ENCODE measurements at regions not wholly inside any gene's neighbourhood (a gene's known extent, or its start where the extent isn't known, plus 50 kb on each side); places are given as distances from the start of the nearest gene placed in this dataset.

DNA sequence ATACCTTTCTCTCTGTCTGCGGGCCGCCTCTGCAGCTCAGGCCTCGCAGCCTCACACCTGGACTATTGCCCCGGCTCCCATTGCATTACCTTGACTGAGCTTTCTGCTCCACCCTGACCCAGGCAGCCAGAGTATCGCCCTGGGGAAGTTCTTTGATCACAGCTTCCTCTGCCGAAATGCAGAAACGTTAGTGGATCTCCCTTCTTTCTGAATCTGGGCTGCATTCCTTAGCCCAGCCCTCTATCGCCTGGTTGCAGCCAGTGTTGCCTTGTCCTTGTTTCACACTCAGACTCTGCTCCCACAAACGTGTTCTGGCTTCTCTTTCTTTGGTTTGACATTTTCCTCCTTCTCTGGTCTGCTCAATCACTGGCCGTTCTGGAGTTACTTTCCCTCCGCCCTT is 195.7 kb downstream of the ADAMTS15 start:
- ATAC-seq: peak; percentile 63

DNA sequence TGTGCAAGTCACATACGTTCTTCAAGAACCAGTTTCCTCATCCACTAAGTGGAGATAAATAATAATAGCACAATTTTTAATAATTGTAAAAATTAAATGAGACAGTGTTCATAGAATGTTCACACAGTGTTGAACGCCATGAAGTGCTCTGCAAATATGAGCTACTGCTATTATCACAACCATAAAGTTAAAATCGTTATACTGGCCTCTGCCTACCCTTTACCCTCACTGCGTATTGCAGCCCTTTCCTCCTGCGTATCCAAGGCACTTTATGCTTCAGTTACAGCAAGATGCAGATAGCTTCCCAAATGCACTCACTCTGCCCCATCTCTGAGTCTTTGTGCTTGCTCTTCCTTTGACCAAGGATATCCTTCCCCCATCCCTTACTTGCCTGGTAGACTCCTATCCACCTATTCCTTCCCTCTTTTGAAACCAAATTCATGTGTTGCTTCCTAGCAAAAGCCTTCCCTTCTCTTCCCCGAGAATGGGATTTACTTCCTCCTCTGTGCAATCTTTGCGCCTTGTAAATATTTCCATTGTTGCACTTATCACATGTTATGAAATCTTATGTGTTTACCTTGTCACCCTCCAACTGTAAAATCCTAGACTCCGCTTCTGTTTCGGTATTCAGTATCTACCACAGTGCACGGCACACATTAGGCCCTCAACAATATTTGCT is 196.9 kb downstream of the ADAMTS15 start:
- ATAC-seq: no peak

GRCh38 chr11:130645843-130646197 is 197.4 kb downstream of the ADAMTS15 start:
- ATAC-seq: no peak

GRCh38 chr11:130646881-130647280 is 198.4 kb downstream of the ADAMTS15 start:
- no peak for ATAC-seq

DNA sequence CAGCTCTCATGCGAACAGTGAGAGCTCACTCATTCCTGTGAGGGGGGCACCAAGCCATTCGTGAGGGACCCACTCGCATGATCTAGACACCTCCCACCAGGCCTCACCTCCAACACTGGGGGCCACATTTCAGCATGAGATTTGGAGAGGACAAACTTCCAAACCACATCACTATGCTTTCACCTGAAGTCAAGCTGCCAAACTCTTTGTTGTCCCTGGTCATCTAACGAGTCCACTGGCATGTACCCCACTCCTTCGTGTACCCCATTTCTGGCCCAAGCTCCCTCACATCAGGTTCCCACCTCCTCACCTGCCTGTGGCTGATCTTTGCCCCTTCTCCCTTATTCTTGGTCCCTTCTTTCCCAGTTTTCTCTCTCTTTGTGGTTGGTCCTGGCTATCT is 198.9 kb downstream of the ADAMTS15 start:
- no peak for ATAC-seq

DNA sequence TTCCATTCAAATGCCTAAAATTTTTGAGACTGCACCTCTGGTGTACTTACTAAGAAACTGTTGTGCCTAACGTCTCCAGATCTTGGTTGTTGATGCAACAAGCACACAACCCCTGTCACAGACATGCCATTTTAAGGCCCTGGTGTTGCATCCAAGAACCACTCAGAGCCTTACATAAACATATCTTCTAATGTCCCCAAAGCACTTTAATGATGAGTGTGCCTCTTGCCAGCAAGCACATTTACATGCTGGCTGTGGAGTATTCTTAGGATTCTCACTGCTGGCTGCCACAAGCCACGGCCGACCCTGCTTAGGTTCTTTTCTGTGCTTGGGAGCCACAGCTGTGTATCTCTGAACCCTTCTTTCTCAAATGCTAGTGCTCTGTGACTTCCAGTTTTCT is 201.4 kb downstream of the ADAMTS15 start:
- ATAC-seq: no peak

- peak; percentile 45 for ATAC-seq
Observed at GRCh38 chr11:130650456-130651030, 202.1 kb downstream of the ADAMTS15 start.

GRCh38 chr11:130651066-130651855 is 202.8 kb downstream of the ADAMTS15 start:
- ATAC-seq: peak; percentile 87

GRCh38 chr11:130652671-130653335 is 204.4 kb downstream of the ADAMTS15 start:
- ATAC-seq: no peak

GRCh38 chr11:130653838-130654636 is 205.6 kb downstream of the ADAMTS15 start:
- peak; percentile 71 for ATAC-seq

DNA sequence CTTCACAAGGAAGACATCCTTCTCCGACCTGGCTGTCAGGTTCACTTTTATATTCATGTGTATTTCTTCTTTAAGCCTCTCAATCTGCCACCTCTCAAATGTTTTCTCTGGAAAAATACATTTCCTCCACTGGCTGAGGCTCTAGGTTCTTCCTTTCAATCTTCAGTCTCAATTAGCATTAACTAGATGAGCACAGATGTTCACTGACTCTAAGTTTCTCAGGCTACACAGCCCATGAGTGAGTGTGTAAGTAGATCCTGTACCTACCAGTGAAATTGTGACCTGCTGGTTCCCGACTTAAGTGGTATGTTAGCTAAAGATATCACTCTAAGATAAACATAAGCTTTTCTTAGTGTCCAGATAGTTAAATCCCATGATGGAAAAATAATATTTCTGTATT is 206.9 kb downstream of the ADAMTS15 start:
- ATAC-seq: no peak

DNA sequence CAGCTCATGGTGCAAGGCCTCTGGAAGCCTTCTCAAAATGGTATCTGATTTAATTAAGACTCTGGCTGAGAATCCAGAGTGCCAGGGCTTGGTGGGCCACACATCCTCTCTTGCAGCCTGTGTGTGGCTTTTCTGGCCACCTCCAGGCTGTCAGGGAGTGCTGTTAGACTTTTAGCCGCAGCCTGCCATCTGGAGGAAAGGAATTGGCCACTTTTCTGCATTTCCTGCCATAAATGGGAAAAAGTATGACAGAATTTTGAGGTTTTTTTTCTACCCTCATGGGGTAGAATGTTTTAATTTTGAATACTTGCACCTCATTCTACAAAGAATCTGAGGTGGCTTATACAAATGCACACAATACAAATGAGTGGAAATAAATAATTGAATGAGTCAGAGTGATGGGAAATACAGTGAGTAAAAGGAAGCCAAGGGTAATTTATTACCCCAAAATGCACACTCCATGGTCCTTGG is 218.4 kb downstream of the ADAMTS15 start:
- no peak for ATAC-seq

GRCh38 chr11:130668751-130669150 is 220.3 kb downstream of the ADAMTS15 start:
- no peak for ATAC-seq

DNA sequence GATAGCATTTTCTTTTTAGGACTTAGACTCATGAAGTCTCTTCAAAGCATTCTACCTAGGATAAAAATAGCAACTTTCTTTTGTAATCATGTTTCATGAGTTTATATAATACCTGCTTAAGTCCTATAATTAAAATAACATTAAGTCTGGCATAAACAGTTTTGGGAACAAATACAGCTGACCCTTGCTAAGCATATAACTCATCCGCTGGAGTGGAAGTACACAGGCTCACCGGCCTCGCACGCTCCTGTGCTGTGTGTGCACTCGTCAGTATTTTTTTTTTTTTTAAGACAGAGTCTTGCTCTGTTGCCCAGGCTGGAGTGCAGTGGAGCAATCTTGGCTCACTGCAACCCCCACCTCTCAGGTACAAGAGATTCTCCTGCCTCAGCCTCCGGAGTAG is 221.8 kb downstream of the ADAMTS15 start:
- no peak for ATAC-seq

GRCh38 chr11:130671801-130672700 is 223.6 kb downstream of the ADAMTS15 start:
- ATAC-seq: no peak

- no peak for ATAC-seq
Observed at GRCh38 chr11:130672911-130673310, 224.5 kb downstream of the ADAMTS15 start.

GRCh38 chr11:130673698-130674097 is 225.3 kb downstream of the ADAMTS15 start:
- no peak for ATAC-seq

DNA sequence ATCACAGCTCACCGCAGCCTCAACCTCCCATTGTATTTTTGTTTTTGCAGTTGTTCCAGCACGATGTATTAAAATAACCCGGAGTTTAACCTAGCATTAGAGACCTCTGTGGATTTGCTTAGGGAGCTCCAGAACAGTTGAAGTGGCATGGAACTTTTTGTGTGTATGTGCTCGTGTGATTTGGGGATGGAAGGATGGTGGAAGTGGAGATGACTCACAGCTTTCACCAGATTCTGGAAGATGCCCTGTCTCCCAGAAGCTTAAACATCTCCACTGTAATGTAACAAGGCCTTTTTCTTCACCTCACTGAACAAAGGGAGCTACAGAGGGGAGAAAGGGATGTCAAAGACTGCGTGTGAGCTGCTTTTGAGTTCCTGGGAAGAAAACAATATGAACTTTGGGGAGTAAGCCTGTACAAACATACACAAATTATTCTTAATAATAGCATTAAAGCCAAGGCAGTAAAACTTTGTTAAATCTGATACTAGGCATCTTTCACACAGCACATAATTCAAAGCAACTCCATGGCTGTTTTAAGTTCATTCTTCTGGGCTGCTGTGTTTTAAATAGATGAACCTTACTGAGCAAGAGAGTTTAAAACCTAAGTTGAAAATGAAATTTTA is 226.4 kb downstream of the ADAMTS15 start:
- ATAC-seq: no peak

GRCh38 chr11:130675371-130675821 is 227.0 kb downstream of the ADAMTS15 start:
- ATAC-seq: no peak

DNA sequence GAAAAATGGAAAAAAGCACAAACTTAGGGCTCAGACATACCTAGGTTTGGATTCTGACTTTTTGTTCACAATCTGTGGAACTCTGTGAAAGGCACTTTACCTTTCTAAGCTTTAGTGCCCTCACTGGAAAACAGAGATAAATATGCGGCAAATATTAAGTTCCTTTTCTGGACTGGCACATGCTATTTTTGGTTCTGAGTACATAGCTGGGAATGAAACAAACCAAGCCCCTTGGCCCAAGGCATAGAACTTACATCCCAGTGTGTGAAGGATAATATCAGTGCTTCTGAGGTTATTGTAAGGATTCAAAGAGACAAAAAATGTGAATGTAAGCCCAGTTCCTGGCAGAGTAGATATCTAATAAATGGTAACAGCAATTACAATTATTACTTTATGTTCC is 227.5 kb downstream of the ADAMTS15 start:
- no peak for ATAC-seq

Data from esophagus mucosa (tissue), 1 donor.